Nephron (organoid): ENCODE measurements at regions not wholly inside any gene's neighbourhood (a gene's known extent, or its start where the extent isn't known, plus 50 kb on each side); places are given as distances from the start of the nearest gene placed in this dataset.
"Not testable (repeated sequence)": the region's sequence is repeated elsewhere in the genome, so short reads cannot be mapped to it uniquely, and the experiment has no call there.

ENCODE experiments used
- H3K27ac Mint-ChIP-seq, 3 experiments: 2 replicates each; pipeline ENCODE4 v1.8.0; 2020; ENCODE audit warnings: mixed read lengths in 3 of 3, mild to moderate bottlenecking in 2 of 3, moderate library complexity in 1 of 3
- H3K27me3 Mint-ChIP-seq: 2 replicates; pipeline ENCODE4 v1.8.0; 2021; ENCODE audit warnings: low read depth, mild to moderate bottlenecking, moderate library complexity, mixed read lengths
- H3K36me3 Mint-ChIP-seq: 2 replicates; pipeline ENCODE4 v1.8.0; 2020; ENCODE audit warnings: low read depth, mixed read lengths
- H3K4me1 Mint-ChIP-seq: 2 replicates; pipeline ENCODE4 v1.8.0; 2020; ENCODE audit warnings: mixed read lengths
- H3K4me3 Mint-ChIP-seq, 3 experiments: 2 replicates each; pipeline ENCODE4 v1.8.0; 2020; ENCODE audit warnings: mild to moderate bottlenecking in 3 of 3, mixed read lengths in 3 of 3, moderate library complexity in 2 of 3
- H3K9me3 Mint-ChIP-seq: 2 replicates; pipeline ENCODE4 v1.8.0; 2020; ENCODE audit warnings: mixed read lengths
- CTCF ChIP-seq, 3 experiments: fragments of 200-600 bp; sonication (generic); IDR thresholded peaks; one replicate each; pipeline ENCODE4 v1.5.0; 2021; ENCODE audit warnings: antibody characterized with exemption in 3 of 3; ENCODE audit not compliant: unreplicated experiment in 3 of 3

GRCh38 chr6:13866301-13866700 is 51.9 kb upstream of the MCUR1 start:
- Mint-ChIP-seq H3K4me1 (peaks cover 7% of the 10 kb centered on the region), H3K9me3 (no peaks in the 10 kb centered on the region), H3K27me3 (no peaks in the 10 kb centered on the region), H3K36me3 (no peaks in the 10 kb centered on the region), H3K4me3 (no peak overlapping the region), H3K27ac (no peak overlapping the region)
- no peak for TF ChIP-seq CTCF (IDR thresholded peaks at IDR 0.05; ENCODE audit: unreplicated experiment in 3 of 3)

- H3K27ac Mint-ChIP-seq = no peak overlapping the region
- TF ChIP-seq CTCF (IDR thresholded peaks at IDR 0.05; ENCODE audit: unreplicated experiment in 3 of 3) = no peak
These were observed 50.8 kb upstream of the MCUR1 start for GRCh38 chr6:13865141-13865540.

GRCh38 chr6:13864669-13865068 is 50.3 kb upstream of the MCUR1 start:
- not testable (repeated sequence) for H3K27me3 Mint-ChIP-seq, H3K27ac Mint-ChIP-seq, H3K36me3 Mint-ChIP-seq, H3K9me3 Mint-ChIP-seq, H3K4me1 Mint-ChIP-seq, H3K4me3 Mint-ChIP-seq

More at GRCh38 chr6:13865141-13865540, 50.8 kb upstream of the MCUR1 start:
- no peak overlapping the region for H3K4me3 Mint-ChIP-seq
- no peaks in the 10 kb centered on the region for H3K27me3 Mint-ChIP-seq
- no peaks in the 10 kb centered on the region for H3K36me3 Mint-ChIP-seq
- H3K9me3 Mint-ChIP-seq = no peaks in the 10 kb centered on the region
- peaks cover 2% of the 10 kb centered on the region for H3K4me1 Mint-ChIP-seq
